ENCODE measurements at regions not wholly inside any gene's neighbourhood (a gene's known extent, or its start where the extent isn't known, plus 50 kb on each side); places are given as distances from the start of the nearest gene placed in this dataset.

DNA sequence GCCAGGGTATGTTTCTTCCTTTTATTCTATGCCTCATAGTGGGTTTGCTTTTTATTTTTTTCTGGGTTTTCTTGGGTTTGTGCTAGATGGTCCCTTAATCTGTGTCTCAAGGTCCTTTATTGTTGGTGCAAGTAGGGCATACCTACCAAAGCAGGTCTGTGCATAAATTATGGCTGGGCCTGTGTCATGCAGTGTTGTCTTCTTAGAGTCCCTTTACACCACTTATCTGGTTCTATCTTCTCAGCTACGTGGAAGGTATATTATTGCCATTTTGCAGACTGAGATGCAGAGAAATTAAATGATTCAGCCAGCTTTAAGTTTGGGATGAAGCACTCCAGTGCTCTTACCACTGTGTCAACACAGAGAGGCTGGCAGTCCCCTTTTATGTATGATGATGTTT, 293.5 kb upstream of the SOX2 start:
- TF ChIP-seq ZNF138 (tag by site-specific recombination; IDR thresholded peaks at IDR 0.05; ENCODE audit: borderline replicate concordance) (no peak), GLIS2 (tag by site-specific recombination; IDR thresholded peaks at IDR 0.05) (no peak), ZNF114 (tag by site-specific recombination; IDR thresholded peaks at IDR 0.05) (no peak), ZFP41 (tag by site-specific recombination; IDR thresholded peaks at IDR 0.05; ENCODE audit: borderline replicate concordance) (no peak), ZNF133 (tag by site-specific recombination; IDR thresholded peaks at IDR 0.05) (no peak), TCF7L2 (IDR thresholded peaks at IDR 0.05; ENCODE audit: borderline replicate concordance, low read depth, low read length) (no peak)
- Histone ChIP-seq H3K4me3 (ENCODE audit: low read depth, low read length) (no peak overlapping the region), H3K27ac (ENCODE audit: extremely low read depth, low read depth, low read length) (no peak overlapping the region), H3K4me1 (ENCODE audit: control insufficient read depth, insufficient read depth, low read length) (no peaks in the 10 kb centered on the region), H3K9me3 (ENCODE audit: control insufficient read depth, insufficient read depth, low read depth, low read length) (no peaks in the 10 kb centered on the region), H3K36me3 (ENCODE audit: control insufficient read depth in 2 of 2, insufficient read depth in 1 of 2, low read length in 2 of 2) (no peaks in the 10 kb centered on the region)
- ChIA-PET POLR2A (no interaction called here), CTCF (no interaction called here)

DNA sequence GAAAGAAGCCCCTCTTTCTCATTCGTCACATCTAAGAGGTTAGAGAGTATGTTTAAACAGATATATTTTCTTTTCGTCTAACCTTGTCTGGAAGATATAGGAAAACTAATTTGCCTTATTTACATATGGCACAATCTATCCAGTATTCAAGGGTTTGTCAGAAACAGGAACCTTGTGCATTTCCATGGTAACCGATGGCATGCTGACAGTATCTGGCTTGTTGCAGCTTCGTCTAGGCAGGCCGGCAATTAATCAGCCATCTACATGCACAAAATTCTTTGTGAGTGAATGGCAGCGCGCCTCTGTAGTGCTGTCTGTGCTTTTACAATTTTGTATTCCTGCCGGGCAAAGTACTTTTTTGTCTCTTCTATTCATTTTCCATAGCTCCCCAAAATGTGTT, 294.0 kb upstream of the SOX2 start:
- ChIA-PET CTCF (no interaction called here), POLR2A (no interaction called here)
- Histone ChIP-seq H3K4me3 (ENCODE audit: low read depth, low read length) (no peak overlapping the region), H3K27ac (ENCODE audit: extremely low read depth, low read depth, low read length) (no peak overlapping the region), H3K4me1 (ENCODE audit: control insufficient read depth, insufficient read depth, low read length) (no peaks in the 10 kb centered on the region), H3K9me3 (ENCODE audit: control insufficient read depth, insufficient read depth, low read depth, low read length) (no peaks in the 10 kb centered on the region), H3K36me3 (ENCODE audit: control insufficient read depth in 2 of 2, insufficient read depth in 1 of 2, low read length in 2 of 2) (no peaks in the 10 kb centered on the region)
- TF ChIP-seq ZNF843 (tag by site-specific recombination; IDR thresholded peaks at IDR 0.05) (no peak), RBAK (tag by site-specific recombination; IDR thresholded peaks at IDR 0.05) (no peak), ZNF530 (tag by site-specific recombination; IDR thresholded peaks at IDR 0.05; ENCODE audit: low read depth) (no peak), ZNF610 (tag by site-specific recombination; IDR thresholded peaks at IDR 0.05; ENCODE audit: borderline replicate concordance) (no peak)
- TF ChIP-seq, protein P1, sequence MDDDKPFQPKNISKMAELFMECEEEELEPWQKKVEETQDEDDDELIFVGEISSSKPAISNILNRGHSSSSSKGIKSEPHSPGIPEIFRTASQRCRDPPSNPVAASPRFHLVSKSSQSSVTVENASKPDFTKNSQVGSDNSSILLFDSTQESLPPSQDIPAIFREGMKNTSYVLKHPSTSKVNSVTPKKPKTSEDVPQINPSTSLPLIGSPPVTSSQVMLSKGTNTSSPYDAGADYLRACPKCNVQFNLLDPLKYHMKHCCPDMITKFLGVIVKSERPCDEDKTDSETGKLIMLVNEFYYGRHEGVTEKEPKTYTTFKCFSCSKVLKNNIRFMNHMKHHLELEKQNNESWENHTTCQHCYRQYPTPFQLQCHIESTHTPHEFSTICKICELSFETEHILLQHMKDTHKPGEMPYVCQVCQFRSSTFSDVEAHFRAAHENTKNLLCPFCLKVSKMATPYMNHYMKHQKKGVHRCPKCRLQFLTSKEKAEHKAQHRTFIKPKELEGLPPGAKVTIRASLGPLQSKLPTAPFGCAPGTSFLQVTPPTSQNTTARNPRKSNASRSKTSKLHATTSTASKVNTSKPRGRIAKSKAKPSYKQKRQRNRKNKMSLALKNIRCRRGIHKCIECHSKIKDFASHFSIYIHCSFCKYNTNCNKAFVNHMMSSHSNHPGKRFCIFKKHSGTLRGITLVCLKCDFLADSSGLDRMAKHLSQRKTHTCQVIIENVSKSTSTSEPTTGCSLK (tag by site-specific recombination; IDR thresholded peaks at IDR 0.05) = no peak

DNA sequence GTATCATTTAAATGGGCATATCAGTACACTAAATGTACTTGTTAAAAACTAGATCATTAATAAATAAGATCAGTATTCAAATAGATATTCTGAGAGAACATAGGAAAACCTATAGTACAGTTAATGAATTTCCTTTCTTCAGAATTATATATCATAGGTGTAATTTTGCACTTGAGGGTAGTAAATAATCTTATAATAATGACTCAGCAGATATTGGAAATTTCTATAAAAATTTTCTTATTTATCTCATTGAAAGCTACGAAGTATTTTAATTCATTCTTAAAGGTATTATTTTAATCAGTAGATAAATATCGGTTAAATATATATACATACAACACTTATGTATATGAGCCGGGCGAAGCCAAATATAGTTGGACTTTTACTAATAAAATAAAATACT, 300.9 kb upstream of the SOX2 start:
- no peaks in the 10 kb centered on the region for H3K36me3 ChIP-seq (ENCODE audit: control insufficient read depth in 2 of 2, insufficient read depth in 1 of 2, low read length in 2 of 2)
- no peaks in the 10 kb centered on the region for H3K4me1 ChIP-seq (ENCODE audit: control insufficient read depth, insufficient read depth, low read length)
- H3K4me3 ChIP-seq (ENCODE audit: low read depth, low read length) = no peak overlapping the region
- CTCF ChIA-PET = no interaction called here
- POLR2A ChIA-PET = no interaction called here
- no peaks in the 10 kb centered on the region for H3K9me3 ChIP-seq (ENCODE audit: control insufficient read depth, insufficient read depth, low read depth, low read length)
- TF ChIP-seq, protein P2, sequence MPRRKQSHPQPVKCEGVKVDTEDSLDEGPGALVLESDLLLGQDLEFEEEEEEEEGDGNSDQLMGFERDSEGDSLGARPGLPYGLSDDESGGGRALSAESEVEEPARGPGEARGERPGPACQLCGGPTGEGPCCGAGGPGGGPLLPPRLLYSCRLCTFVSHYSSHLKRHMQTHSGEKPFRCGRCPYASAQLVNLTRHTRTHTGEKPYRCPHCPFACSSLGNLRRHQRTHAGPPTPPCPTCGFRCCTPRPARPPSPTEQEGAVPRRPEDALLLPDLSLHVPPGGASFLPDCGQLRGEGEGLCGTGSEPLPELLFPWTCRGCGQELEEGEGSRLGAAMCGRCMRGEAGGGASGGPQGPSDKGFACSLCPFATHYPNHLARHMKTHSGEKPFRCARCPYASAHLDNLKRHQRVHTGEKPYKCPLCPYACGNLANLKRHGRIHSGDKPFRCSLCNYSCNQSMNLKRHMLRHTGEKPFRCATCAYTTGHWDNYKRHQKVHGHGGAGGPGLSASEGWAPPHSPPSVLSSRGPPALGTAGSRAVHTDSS (tag by site-specific recombination; IDR thresholded peaks at IDR 0.05) = no peak
- TF ChIP-seq ZNF112 (tag by site-specific recombination; IDR thresholded peaks at IDR 0.05) (no peak), ZNF658 (tag by site-specific recombination; IDR thresholded peaks at IDR 0.05) (no peak), BCL11B (tag by site-specific recombination; IDR thresholded peaks at IDR 0.05; ENCODE audit: low read depth) (no peak), ZNF354C (tag by site-specific recombination; IDR thresholded peaks at IDR 0.05; ENCODE audit: borderline replicate concordance, low read depth) (no peak), ZNF792 (tag by site-specific recombination; IDR thresholded peaks at IDR 0.05) (no peak), ZBTB8A (tag by site-specific recombination; IDR thresholded peaks at IDR 0.05) (no peak), KLF9 (tag by site-specific recombination; IDR thresholded peaks at IDR 0.05; ENCODE audit: low read depth) (no peak), ZNF138 (tag by site-specific recombination; IDR thresholded peaks at IDR 0.05; ENCODE audit: borderline replicate concordance) (no peak), ZFP69B (tag by site-specific recombination; IDR thresholded peaks at IDR 0.05) (no peak)
- TF ChIP-seq, protein P3, sequence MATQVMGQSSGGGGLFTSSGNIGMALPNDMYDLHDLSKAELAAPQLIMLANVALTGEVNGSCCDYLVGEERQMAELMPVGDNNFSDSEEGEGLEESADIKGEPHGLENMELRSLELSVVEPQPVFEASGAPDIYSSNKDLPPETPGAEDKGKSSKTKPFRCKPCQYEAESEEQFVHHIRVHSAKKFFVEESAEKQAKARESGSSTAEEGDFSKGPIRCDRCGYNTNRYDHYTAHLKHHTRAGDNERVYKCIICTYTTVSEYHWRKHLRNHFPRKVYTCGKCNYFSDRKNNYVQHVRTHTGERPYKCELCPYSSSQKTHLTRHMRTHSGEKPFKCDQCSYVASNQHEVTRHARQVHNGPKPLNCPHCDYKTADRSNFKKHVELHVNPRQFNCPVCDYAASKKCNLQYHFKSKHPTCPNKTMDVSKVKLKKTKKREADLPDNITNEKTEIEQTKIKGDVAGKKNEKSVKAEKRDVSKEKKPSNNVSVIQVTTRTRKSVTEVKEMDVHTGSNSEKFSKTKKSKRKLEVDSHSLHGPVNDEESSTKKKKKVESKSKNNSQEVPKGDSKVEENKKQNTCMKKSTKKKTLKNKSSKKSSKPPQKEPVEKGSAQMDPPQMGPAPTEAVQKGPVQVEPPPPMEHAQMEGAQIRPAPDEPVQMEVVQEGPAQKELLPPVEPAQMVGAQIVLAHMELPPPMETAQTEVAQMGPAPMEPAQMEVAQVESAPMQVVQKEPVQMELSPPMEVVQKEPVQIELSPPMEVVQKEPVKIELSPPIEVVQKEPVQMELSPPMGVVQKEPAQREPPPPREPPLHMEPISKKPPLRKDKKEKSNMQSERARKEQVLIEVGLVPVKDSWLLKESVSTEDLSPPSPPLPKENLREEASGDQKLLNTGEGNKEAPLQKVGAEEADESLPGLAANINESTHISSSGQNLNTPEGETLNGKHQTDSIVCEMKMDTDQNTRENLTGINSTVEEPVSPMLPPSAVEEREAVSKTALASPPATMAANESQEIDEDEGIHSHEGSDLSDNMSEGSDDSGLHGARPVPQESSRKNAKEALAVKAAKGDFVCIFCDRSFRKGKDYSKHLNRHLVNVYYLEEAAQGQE (tag by site-specific recombination; IDR thresholded peaks at IDR 0.05) = no peak
- TF ChIP-seq, protein P4, sequence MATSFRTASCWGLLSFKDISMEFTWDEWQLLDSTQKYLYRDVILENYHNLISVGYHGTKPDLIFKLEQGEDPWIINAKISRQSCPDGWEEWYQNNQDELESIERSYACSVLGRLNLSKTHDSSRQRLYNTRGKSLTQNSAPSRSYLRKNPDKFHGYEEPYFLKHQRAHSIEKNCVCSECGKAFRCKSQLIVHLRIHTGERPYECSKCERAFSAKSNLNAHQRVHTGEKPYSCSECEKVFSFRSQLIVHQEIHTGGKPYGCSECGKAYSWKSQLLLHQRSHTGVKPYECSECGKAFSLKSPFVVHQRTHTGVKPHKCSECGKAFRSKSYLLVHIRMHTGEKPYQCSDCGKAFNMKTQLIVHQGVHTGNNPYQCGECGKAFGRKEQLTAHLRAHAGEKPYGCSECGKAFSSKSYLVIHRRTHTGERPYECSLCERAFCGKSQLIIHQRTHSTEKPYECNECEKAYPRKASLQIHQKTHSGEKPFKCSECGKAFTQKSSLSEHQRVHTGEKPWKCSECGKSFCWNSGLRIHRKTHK (tag by site-specific recombination; IDR thresholded peaks at IDR 0.05) = no peak
- TF ChIP-seq, protein P5, sequence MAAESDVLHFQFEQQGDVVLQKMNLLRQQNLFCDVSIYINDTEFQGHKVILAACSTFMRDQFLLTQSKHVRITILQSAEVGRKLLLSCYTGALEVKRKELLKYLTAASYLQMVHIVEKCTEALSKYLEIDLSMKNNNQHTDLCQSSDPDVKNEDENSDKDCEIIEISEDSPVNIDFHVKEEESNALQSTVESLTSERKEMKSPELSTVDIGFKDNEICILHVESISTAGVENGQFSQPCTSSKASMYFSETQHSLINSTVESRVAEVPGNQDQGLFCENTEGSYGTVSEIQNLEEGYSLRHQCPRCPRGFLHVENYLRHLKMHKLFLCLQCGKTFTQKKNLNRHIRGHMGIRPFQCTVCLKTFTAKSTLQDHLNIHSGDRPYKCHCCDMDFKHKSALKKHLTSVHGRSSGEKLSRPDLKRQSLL (tag by site-specific recombination; IDR thresholded peaks at IDR 0.05) = no peak
- no peak overlapping the region for H3K27ac ChIP-seq (ENCODE audit: extremely low read depth, low read depth, low read length)

All from HEK293 (cell line).